ENCODE measurements at regions not wholly inside any gene's neighbourhood (a gene's known extent, or its start where the extent isn't known, plus 50 kb on each side); places are given as distances from the start of the nearest gene placed in this dataset.

DNA sequence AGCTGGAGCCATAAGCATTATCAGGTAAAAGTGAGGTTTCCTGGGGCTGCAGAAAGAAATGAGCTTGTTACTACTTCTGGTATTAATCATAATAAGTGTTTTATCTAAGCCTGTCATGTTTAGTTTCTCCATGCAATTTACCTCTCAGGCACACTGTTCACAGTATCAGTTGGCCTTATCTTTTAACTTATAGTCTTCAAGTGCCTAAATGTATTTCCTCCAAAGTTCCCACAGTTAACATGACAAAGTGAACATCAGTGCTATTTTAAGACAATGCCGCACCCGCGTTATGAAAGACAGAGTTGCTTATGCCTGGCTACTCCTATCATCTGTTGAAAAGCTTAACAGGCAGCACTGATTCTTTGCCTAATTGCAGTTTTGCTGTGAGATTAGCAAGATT lies 408.7 kb upstream of the FAM241A start:
- ChIA-PET POLR2A (no interaction called here), CTCF (interaction anchor here (1.1 to 2.3 kb wide), 6 partner anchors 12 to 24 kb away, joined by 3 to 10 read pairs (median 4); no protein-coding TSS in a partner anchor)
- TF ChIP-seq, protein P1, sequence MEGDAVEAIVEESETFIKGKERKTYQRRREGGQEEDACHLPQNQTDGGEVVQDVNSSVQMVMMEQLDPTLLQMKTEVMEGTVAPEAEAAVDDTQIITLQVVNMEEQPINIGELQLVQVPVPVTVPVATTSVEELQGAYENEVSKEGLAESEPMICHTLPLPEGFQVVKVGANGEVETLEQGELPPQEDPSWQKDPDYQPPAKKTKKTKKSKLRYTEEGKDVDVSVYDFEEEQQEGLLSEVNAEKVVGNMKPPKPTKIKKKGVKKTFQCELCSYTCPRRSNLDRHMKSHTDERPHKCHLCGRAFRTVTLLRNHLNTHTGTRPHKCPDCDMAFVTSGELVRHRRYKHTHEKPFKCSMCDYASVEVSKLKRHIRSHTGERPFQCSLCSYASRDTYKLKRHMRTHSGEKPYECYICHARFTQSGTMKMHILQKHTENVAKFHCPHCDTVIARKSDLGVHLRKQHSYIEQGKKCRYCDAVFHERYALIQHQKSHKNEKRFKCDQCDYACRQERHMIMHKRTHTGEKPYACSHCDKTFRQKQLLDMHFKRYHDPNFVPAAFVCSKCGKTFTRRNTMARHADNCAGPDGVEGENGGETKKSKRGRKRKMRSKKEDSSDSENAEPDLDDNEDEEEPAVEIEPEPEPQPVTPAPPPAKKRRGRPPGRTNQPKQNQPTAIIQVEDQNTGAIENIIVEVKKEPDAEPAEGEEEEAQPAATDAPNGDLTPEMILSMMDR (IDR thresholded peaks at IDR 0.05; ENCODE audit: control extremely low read depth, extremely low read depth, low read depth, missing control alignments): no peak
- no peak for DNase-seq (ENCODE audit: extremely low spot score)

DNA sequence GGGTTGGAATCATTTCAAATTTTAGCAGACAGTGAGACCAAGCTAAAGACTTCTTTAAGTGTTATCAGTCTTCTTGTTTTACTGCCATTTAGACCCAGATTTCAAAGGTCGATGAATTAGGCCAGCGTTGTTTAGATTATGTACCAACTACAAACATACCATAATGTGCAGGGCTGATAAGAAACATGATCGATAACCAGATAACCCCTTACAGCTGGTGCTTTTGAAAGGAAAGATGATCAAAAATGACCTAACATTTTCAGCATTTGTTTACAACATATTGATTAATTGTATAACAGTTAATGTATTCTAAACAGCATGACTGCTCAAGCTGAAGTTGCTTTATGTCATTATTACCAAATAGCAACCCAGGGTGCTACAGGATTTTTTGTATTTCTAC lies 400.4 kb upstream of the FAM241A start:
- no peak for DNase-seq (ENCODE audit: extremely low spot score)
- ChIA-PET POLR2A (no interaction called here), CTCF (interaction anchor here (1.2 kb wide), 1 partner anchor 9 kb away, joined by 5 read pairs; no protein-coding TSS in a partner anchor)
- TF ChIP-seq, protein P1 (IDR thresholded peaks at IDR 0.05; ENCODE audit: control extremely low read depth, extremely low read depth, low read depth, missing control alignments): no peak

DNA sequence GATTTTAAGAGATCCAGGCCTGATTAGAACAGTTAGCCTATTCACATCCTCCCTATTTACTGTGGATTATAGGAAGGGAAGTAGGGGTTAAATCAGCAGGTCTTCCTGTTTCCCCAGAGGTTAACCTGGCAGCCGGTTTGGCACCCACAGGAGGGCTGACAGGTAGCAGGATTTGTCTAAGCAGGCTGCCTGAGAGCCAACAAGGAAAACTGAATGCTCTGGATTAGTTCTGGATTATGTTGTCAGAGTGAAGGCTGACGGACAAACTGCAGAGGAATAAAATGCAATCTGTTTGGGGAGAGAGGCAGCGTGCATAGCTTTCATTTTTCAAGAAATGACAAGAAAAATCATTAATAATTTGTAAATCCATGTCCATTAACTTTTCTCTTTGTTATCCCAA lies 397.1 kb upstream of the FAM241A start:
- TF ChIP-seq, protein P1 (IDR thresholded peaks at IDR 0.05; ENCODE audit: control extremely low read depth, extremely low read depth, low read depth, missing control alignments): no peak
- POLR2A ChIA-PET: no interaction called here
- CTCF ChIA-PET: interaction anchor here (0.6 kb wide), 1 partner anchor 11 kb away, joined by 4 read pairs; no protein-coding TSS in a partner anchor
- no peak for DNase-seq (ENCODE audit: extremely low spot score)

DNA sequence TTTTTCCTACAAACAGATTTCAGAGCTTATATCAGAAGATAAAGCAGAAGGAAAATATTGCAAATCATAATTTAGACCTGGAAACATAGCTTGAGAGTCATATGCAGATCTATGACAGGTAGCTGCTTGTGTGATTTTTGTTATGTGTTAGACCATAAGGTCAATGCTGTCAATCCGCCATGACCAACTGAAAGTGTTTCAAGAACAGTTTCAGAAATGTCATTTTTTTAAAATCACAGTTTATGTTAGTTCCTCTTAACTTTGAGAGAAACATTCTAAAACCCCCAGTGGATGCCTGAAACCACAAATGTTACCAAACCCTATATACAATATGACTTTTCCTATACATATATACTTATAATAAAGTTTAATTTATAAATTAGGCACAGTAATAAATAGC lies 391.3 kb upstream of the FAM241A start:
- ChIA-PET CTCF (interaction anchor here (1.1 kb wide), 1 partner anchor 9 kb away, joined by 5 read pairs; no protein-coding TSS in a partner anchor), POLR2A (no interaction called here)
- no peak for DNase-seq (ENCODE audit: extremely low spot score)
- TF ChIP-seq, protein P1 (IDR thresholded peaks at IDR 0.05; ENCODE audit: control extremely low read depth, extremely low read depth, low read depth, missing control alignments): no peak

DNA sequence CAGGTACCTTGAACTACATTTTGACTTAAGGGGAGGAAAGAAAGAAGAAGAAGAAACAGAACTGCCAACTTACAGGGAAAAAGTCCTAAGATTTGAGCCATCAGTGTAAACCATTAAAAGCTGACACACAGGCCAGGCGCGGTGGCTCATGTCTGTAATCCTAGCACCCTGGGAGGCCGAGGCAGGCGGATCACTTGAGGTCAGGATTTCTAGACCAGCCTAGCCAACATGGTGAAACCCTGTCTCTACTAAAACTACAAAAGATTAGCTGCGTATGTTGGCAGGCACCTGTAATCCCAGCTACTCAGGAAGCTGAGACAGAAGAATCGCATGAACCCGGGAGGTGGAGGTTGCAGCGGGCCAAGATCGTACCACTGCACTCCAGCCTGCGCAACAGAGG lies 389.7 kb upstream of the FAM241A start:
- CTCF ChIA-PET: no interaction called here
- POLR2A ChIA-PET: no interaction called here
- TF ChIP-seq, protein P1 (IDR thresholded peaks at IDR 0.05; ENCODE audit: control extremely low read depth, extremely low read depth, low read depth, missing control alignments): no peak
- DNase-seq (ENCODE audit: extremely low spot score): no peak

DNA sequence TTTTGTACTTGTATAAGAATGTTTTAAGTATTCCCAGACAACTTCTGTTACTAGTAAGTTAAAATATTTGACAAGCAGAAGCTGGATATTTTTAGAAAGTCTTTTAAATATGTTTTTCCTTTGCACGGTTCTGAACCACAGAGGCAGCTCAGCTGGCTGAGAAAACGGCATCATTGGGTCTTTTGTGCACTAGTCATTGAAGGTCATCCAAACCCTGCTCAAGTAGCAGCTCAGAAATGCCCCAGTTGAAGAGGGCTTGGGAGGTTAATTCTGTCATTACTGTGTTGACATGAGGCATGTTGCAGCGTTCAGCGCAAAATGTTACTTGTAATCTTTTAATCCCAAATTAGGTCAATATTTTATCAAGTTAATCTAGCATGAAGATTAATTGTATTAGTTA lies 383.7 kb upstream of the FAM241A start:
- TF ChIP-seq, protein P1 (IDR thresholded peaks at IDR 0.05; ENCODE audit: control extremely low read depth, extremely low read depth, low read depth, missing control alignments): no peak
- CTCF ChIA-PET: interaction anchor here (1.2 kb wide), 1 partner anchor 12 kb away, joined by 3 read pairs; no protein-coding TSS in a partner anchor
- no peak for DNase-seq (ENCODE audit: extremely low spot score)
- POLR2A ChIA-PET: no interaction called here
